HepG2 (cell line): ENCODE measurements at regions not wholly inside any gene's neighbourhood (a gene's known extent, or its start where the extent isn't known, plus 50 kb on each side); places are given as distances from the start of the nearest gene placed in this dataset.

Experiments used
- ATAC-seq: fragments of 200-7000 bp; cut with Tn5 transposase; 3 replicates; pipeline ENCODE4 v1.9.1; 2020; ENCODE audit warnings: mild to moderate bottlenecking, moderate library complexity
- BruUV-seq: library from RNA; stranded (reverse); fragments of 400-500 nt; replicated peaks from 2 replicates; lab custom pipeline; 2021; lab: Mats Ljungman, UMichigan
- CTCF ChIA-PET: fragments of 300-600 bp; formaldehyde crosslinking; extraction: SDS; loops from one replicate; lab custom pipeline; 2021; ENCODE audit warnings: low total read pairs, inconsistent platforms, low intra/inter-chr PET ratio; lab: Yijun Ruan, JAX
- POLR2A ChIA-PET: fragments of 350-600 bp; sonication (Branson Sonifier 250); formaldehyde crosslinking; loops from one replicate; lab custom pipeline; 2020; ENCODE audit warnings: antibody characterized with exemption, inconsistent platforms; lab: Yijun Ruan, JAX
- DNase-seq: peaks from one replicate; pipeline ENCODE4 v3.0.0-alpha.2; 2015; ENCODE audit warnings: low spot score
- FAIRE-seq: peaks from 3 replicates; lab custom pipeline; 2011; peaks lifted over from hg19 to GRCh38; lab: Jason Lieb, UNC
- H2AFZ ChIP-seq: one replicate; pipeline ENCODE4 v1.6.1; 2011; ENCODE audit warnings: low read length, inconsistent platforms
- H3K27ac ChIP-seq: fragments of 300-600 bp; 3 replicates; pipeline ENCODE4 v1.8.0; 2011; ENCODE audit warnings: mixed run types, mild to moderate bottlenecking, mixed read lengths, low read length, inconsistent platforms; ENCODE audit not compliant: insufficient read depth; ENCODE audit errors: extremely low read length
- H3K27me3 ChIP-seq, 2 experiments: fragments of 200-600 bp in 1 of 2; 2 replicates in 1 of 2; 3 replicates in 1 of 2; pipeline versions ENCODE4 v1.6.0 to v1.8.0; 2011; ENCODE audit warnings: low read length in 2 of 2, mild to moderate bottlenecking in 2 of 2, moderate library complexity in 2 of 2, inconsistent platforms in 1 of 2; ENCODE audit not compliant: insufficient read depth in 2 of 2, control insufficient read depth in 1 of 2
- H3K36me3 ChIP-seq, 2 experiments: fragments of 200-600 bp in 1 of 2; replicated peaks in 1 of 2; 2 replicates in 1 of 2; 3 replicates in 1 of 2; pipeline versions ENCODE4 v1.5.1 to v1.8.0; 2011; ENCODE audit warnings: low read length in 2 of 2, inconsistent platforms in 1 of 2; ENCODE audit not compliant: insufficient read depth in 2 of 2, control insufficient read depth in 1 of 2
- H3K4me1 ChIP-seq: 2 replicates; pipeline ENCODE4 v1.5.1; 2012; ENCODE audit warnings: low read length, inconsistent platforms; ENCODE audit not compliant: insufficient read depth
- H3K4me2 ChIP-seq: 2 replicates; pipeline ENCODE4 v1.6.0; 2011; ENCODE audit warnings: low read depth, low read length, inconsistent platforms
- H3K4me3 ChIP-seq, 3 experiments: fragments of 200-600 bp in 1 of 3; sonication (generic), shearing (Covaris generic) in 1 of 3; replicated peaks in 1 of 3; 2 replicates each; pipeline ENCODE4 v1.5.1; 2011 to 2016; ENCODE audit warnings: low read length in 3 of 3, inconsistent platforms in 2 of 3, low read depth in 2 of 3, mild to moderate bottlenecking in 2 of 3, control low read depth in 1 of 3, mixed read lengths in 1 of 3; ENCODE audit not compliant: insufficient read depth in 1 of 3
- H3K79me2 ChIP-seq: one replicate; pipeline ENCODE4 v1.6.1; 2011; ENCODE audit warnings: low read length, inconsistent platforms; ENCODE audit not compliant: insufficient read depth
- H3K9ac ChIP-seq: 2 replicates; pipeline ENCODE4 v1.6.0; 2011; ENCODE audit warnings: mild to moderate bottlenecking, low read depth, low read length, inconsistent platforms; ENCODE audit not compliant: insufficient read depth
- H3K9me3 ChIP-seq: 2 replicates; pipeline ENCODE4 v1.5.1; 2012; ENCODE audit warnings: mild to moderate bottlenecking, low read length
- H4K20me1 ChIP-seq: 2 replicates; pipeline ENCODE4 v1.6.0; 2011; ENCODE audit warnings: inconsistent platforms, mild to moderate bottlenecking, low read length, moderate library complexity; ENCODE audit not compliant: insufficient read depth
- ARID4A ChIP-seq: sonication (generic); formaldehyde crosslinking; IDR thresholded peaks from 2 replicates; pipeline ENCODE4 v1.5.0; 2020; ENCODE audit warnings: mild to moderate bottlenecking, missing genetic modification reagents, borderline replicate concordance
- BRD4 ChIP-seq: sonication (generic); formaldehyde crosslinking; IDR thresholded peaks from 2 replicates; pipeline ENCODE4 v1.4.0; 2020; ENCODE audit warnings: missing genetic modification reagents
- DRAP1 ChIP-seq: IDR thresholded peaks from 2 replicates; pipeline ENCODE4 v1.6.1; 2016; ENCODE audit warnings: missing genetic modification reagents, missing compliant biosample characterization
- ELF1 ChIP-seq: sonication (generic); formaldehyde crosslinking; IDR thresholded peaks from 2 replicates; pipeline ENCODE4 v1.4.0; 2020; ENCODE audit warnings: missing genetic modification reagents
- GTF3A ChIP-seq: sonication (generic); formaldehyde crosslinking; conservative IDR thresholded peaks from 2 replicates; pipeline ENCODE4 v1.4.0; 2020; ENCODE audit warnings: mild to moderate bottlenecking, missing genetic modification reagents
- MZF1 ChIP-seq: sonication (generic); formaldehyde crosslinking; IDR thresholded peaks from 2 replicates; pipeline ENCODE4 v1.8.1; 2023; ENCODE audit warnings: mild to moderate bottlenecking, missing genetic modification reagents, borderline replicate concordance
- SIX4 ChIP-seq: sonication (generic); formaldehyde crosslinking; IDR thresholded peaks from 2 replicates; pipeline ENCODE4 v1.4.0; 2020; ENCODE audit warnings: missing genetic modification reagents
- SMAD1 ChIP-seq: sonication (generic); formaldehyde crosslinking; IDR thresholded peaks from 2 replicates; pipeline ENCODE4 v1.4.0; 2020; ENCODE audit warnings: missing genetic modification reagents, low read depth, mild to moderate bottlenecking, borderline replicate concordance
- SP1 ChIP-seq, 2 experiments: fragments of 450-650 bp in 1 of 2; sonication (generic) in 1 of 2; formaldehyde crosslinking in 1 of 2; IDR thresholded peaks; 2 replicates each; pipeline versions ENCODE4 v1.4.0 to v1.6.1; 2016 to 2020; ENCODE audit warnings: missing genetic modification reagents in 1 of 2
- ZBTB43 ChIP-seq: sonication (generic); formaldehyde crosslinking; conservative IDR thresholded peaks from 2 replicates; pipeline ENCODE4 v1.4.0; 2020; ENCODE audit warnings: missing genetic modification reagents
- ZNF17 ChIP-seq: sonication (generic); formaldehyde crosslinking; IDR thresholded peaks from 2 replicates; pipeline ENCODE4 v1.5.0; 2020; ENCODE audit warnings: mild to moderate bottlenecking, missing genetic modification reagents
- ZNF460 ChIP-seq: sonication (generic); formaldehyde crosslinking; IDR thresholded peaks from 2 replicates; pipeline ENCODE4 v1.5.1; 2020; ENCODE audit warnings: missing genetic modification reagents, mild to moderate bottlenecking, borderline replicate concordance
- ZNF557 ChIP-seq: sonication (generic); formaldehyde crosslinking; IDR thresholded peaks from 2 replicates; pipeline ENCODE4 v1.4.0; 2020; ENCODE audit warnings: missing genetic modification reagents
- ZNF75D ChIP-seq: sonication (generic); formaldehyde crosslinking; IDR thresholded peaks from 2 replicates; pipeline ENCODE4 v1.8.1; 2023; ENCODE audit warnings: missing genetic modification reagents, mild to moderate bottlenecking, borderline replicate concordance
- WGBS: methylation state at CpG from one replicate; pipeline ENCODE4 v1.1.6; 2017; ENCODE audit warnings: low lambda C conversion rate; 5-methylcytosine and 5-hydroxymethylcytosine counted together
- in situ Hi-C: cut with HindIII; loops from 2 replicates; pipeline ENCODE4 v1.10.0; 2017; ENCODE audit warnings: low pct_unique_long_range_greater_than_20kb; ENCODE audit not compliant: extremely low pct_ligation_motif_present
- intact Hi-C: fragments of 100-400 bp; cut with micrococcal nuclease; formaldehyde crosslinking; loops from one replicate; pipeline ENCODE4 v1.10.0; 2022; ENCODE audit not compliant: unreplicated experiment

- TF ChIP-seq ARID4A (CRISPR knock-in tag) (no peak), ZNF460 (CRISPR knock-in tag) (no peak), SIX4 (CRISPR knock-in tag) (no peak), ZBTB43 (CRISPR knock-in tag) (no peak), ZNF557 (no peak), ZNF17 (CRISPR knock-in tag) (no peak), ZNF75D (CRISPR knock-in tag) (no peak), ELF1 (CRISPR knock-in tag) (no peak)
These were observed 1112.4 kb downstream of the STIM2 start (continued) for GRCh38 chr4:27973056-27973455.

GRCh38 chr4:27973700-27974099 is 1113.1 kb downstream of the STIM2 start:
- Histone ChIP-seq H3K9me3 (peaks cover 26% of the 10 kb centered on the region), H3K4me2 (no peak overlapping the region), H3K9ac (no peak overlapping the region), H3K27me3 (no peaks in the 10 kb centered on the region), H3K27ac (no peak overlapping the region), H3K36me3 (no peaks in the 10 kb centered on the region), H3K79me2 (no peaks in the 10 kb centered on the region), H4K20me1 (no peaks in the 10 kb centered on the region), H3K4me1 (no peaks in the 10 kb centered on the region), H2AFZ (no peak overlapping the region), H3K4me3 (no peak overlapping the region)
- CTCF ChIA-PET, result no interaction called here
- intact Hi-C loops, result no loop called here
- in situ Hi-C loops, result no loop called here
- FAIRE-seq, result no peak
- TF ChIP-seq GTF3A, result no peak
- TF ChIP-seq BRD4 (CRISPR knock-in tag), result no peak
- no peak for TF ChIP-seq DRAP1
- no peak for TF ChIP-seq SP1 (IDR thresholded peaks at IDR 0.05)
- TF ChIP-seq SP1 (CRISPR knock-in tag; IDR thresholded peaks at IDR 0.05), result no peak
- no peak for TF ChIP-seq MZF1 (CRISPR knock-in tag)
- no peak for TF ChIP-seq SMAD1
- POLR2A ChIA-PET, result no interaction called here
- WGBS, result 41% methylated on average over 1 of the region's 1 CpG
- ATAC-seq, result no peak
- DNase-seq, result no peak
- no TSS peak for BruUV-seq
